Keratinocyte (primary cell): ENCODE measurements at regions not wholly inside any gene's neighbourhood (a gene's known extent, or its start where the extent isn't known, plus 50 kb on each side); places are given as distances from the start of the nearest gene placed in this dataset.

Source experiments
- DNase-seq: peaks from one replicate; pipeline ENCODE4 v3.0.0-alpha.2; 2011; ENCODE audit warnings: low read depth, missing footprints, low spot score
- FAIRE-seq: peaks from 2 replicates; lab custom pipeline; 2011; peaks lifted over from hg19 to GRCh38; lab: Jason Lieb, UNC
- H2AFZ ChIP-seq: 2 replicates; pipeline ENCODE4 v1.6.0; 2012; ENCODE audit warnings: low read length, control low read depth, inconsistent platforms; ENCODE audit not compliant: control insufficient read depth
- H3K27ac ChIP-seq: 2 replicates; pipeline ENCODE4 v1.5.1; 2011; ENCODE audit warnings: low read length; ENCODE audit not compliant: control insufficient read depth, insufficient read depth
- H3K27me3 ChIP-seq: 3 replicates; pipeline ENCODE4 v1.6.0; 2011; ENCODE audit warnings: low read length; ENCODE audit not compliant: control insufficient read depth, insufficient read depth; ENCODE audit errors: extremely low read depth
- H3K36me3 ChIP-seq, 2 experiments: 2 replicates in 1 of 2; 3 replicates in 1 of 2; pipeline ENCODE4 v1.5.1; 2011; ENCODE audit warnings: low read length in 2 of 2, mild to moderate bottlenecking in 1 of 2; ENCODE audit not compliant: control insufficient read depth in 2 of 2, insufficient read depth in 2 of 2; ENCODE audit errors: extremely low read depth in 1 of 2
- H3K4me1 ChIP-seq: 3 replicates; pipeline ENCODE4 v1.5.1; 2011; ENCODE audit warnings: low read length; ENCODE audit not compliant: control insufficient read depth, insufficient read depth; ENCODE audit errors: extremely low read depth
- H3K4me2 ChIP-seq: 3 replicates; pipeline ENCODE4 v1.6.0; 2011; ENCODE audit warnings: low read depth, low read length; ENCODE audit not compliant: control insufficient read depth, insufficient read depth; ENCODE audit errors: extremely low read depth
- H3K4me3 ChIP-seq, 3 experiments: fragments of 200-600 bp in 1 of 3; sonication (generic) in 1 of 3; 2 replicates in 2 of 3; 3 replicates in 1 of 3; pipeline ENCODE4 v1.5.1; 2011 to 2016; ENCODE audit warnings: low read length in 3 of 3, mild to moderate bottlenecking in 3 of 3, control low read depth in 2 of 3, inconsistent platforms in 1 of 3, low read depth in 1 of 3, mixed read lengths in 1 of 3, mixed run types in 1 of 3, moderate library complexity in 1 of 3; ENCODE audit not compliant: control insufficient read depth in 2 of 3, insufficient read depth in 2 of 3; ENCODE audit errors: extremely low read depth in 1 of 3
- H3K79me2 ChIP-seq: 2 replicates; pipeline ENCODE4 v1.6.0; 2012; ENCODE audit warnings: low read length; ENCODE audit not compliant: control insufficient read depth, insufficient read depth
- H3K9ac ChIP-seq: 3 replicates; pipeline ENCODE4 v1.6.0; 2011; ENCODE audit warnings: low read length; ENCODE audit not compliant: control insufficient read depth, insufficient read depth; ENCODE audit errors: extremely low read depth
- H3K9me1 ChIP-seq: 3 replicates; pipeline ENCODE4 v1.6.0; 2011; ENCODE audit warnings: low read length; ENCODE audit not compliant: control insufficient read depth, insufficient read depth; ENCODE audit errors: extremely low read depth
- H3K9me3 ChIP-seq: 2 replicates; pipeline ENCODE4 v1.5.1; 2012; ENCODE audit warnings: low read depth, low read length; ENCODE audit not compliant: control insufficient read depth
- H4K20me1 ChIP-seq: 3 replicates; pipeline ENCODE4 v1.6.0; 2011; ENCODE audit warnings: low read length; ENCODE audit not compliant: control insufficient read depth, insufficient read depth; ENCODE audit errors: extremely low read depth
- EZH2 ChIP-seq: IDR thresholded peaks from one replicate; pipeline ENCODE4 v1.6.1; 2012; ENCODE audit warnings: inconsistent platforms, mild to moderate bottlenecking, low read length, moderate library complexity
- dilution Hi-C: fragments of 300-500 bp; cut with MboI; formaldehyde crosslinking; loops from one replicate; pipeline ENCODE4 v1.7.0; 2020; ENCODE audit warnings: low sequenced_read_pairs; ENCODE audit not compliant: extremely low pct_ligation_motif_present
- TF ChIP-seq, protein P1 (sequence below), 3 experiments: IDR thresholded peaks in 1 of 3; conservative IDR thresholded peaks in 1 of 3; optimal IDR thresholded peaks in 1 of 3; 2 replicates in 2 of 3; 3 replicates in 1 of 3; pipeline versions ENCODE3 to v1.5.1; 2011; ENCODE audit warnings: low read length in 3 of 3, mild to moderate bottlenecking in 3 of 3, moderate library complexity in 2 of 3, control low read depth in 1 of 3, inconsistent platforms in 1 of 3; ENCODE audit not compliant: insufficient read depth in 2 of 3; ENCODE audit errors: extremely low read depth in 1 of 3

DNA sequence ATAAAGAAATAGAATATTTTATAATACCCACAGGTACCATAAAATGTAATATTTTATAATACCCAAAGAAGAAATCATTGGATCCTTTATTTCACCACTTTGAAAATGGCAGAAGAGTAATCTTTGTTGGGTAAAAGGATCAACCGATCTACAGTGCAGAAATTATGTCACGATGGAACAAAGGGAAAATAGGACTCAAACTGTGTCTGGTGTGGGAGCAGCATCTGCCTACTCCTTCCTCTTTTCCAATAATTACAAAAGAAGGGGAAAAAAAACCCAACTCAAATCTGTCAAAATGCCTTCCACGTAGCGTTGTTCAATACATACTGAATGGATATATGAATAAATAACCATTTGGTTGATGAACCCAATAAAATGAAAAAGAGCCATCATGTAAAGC lies 492.6 kb upstream of the TBL1XR1 start:
- dilution Hi-C loops: no loop called here
- H3K9me1 ChIP-seq: no peaks in the 10 kb centered on the region
- H3K9me3 ChIP-seq: no peaks in the 10 kb centered on the region
- no peak for TF ChIP-seq EZH2
- TF ChIP-seq, protein P1, sequence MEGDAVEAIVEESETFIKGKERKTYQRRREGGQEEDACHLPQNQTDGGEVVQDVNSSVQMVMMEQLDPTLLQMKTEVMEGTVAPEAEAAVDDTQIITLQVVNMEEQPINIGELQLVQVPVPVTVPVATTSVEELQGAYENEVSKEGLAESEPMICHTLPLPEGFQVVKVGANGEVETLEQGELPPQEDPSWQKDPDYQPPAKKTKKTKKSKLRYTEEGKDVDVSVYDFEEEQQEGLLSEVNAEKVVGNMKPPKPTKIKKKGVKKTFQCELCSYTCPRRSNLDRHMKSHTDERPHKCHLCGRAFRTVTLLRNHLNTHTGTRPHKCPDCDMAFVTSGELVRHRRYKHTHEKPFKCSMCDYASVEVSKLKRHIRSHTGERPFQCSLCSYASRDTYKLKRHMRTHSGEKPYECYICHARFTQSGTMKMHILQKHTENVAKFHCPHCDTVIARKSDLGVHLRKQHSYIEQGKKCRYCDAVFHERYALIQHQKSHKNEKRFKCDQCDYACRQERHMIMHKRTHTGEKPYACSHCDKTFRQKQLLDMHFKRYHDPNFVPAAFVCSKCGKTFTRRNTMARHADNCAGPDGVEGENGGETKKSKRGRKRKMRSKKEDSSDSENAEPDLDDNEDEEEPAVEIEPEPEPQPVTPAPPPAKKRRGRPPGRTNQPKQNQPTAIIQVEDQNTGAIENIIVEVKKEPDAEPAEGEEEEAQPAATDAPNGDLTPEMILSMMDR (optimal IDR thresholded peaks at IDR 0.05 in 1 of 3, IDR thresholded peaks at IDR 0.05 in 1 of 3, conservative IDR thresholded peaks at IDR 0.05 in 1 of 3; ENCODE audit: extremely low read depth in 1 of 3, insufficient read depth in 2 of 3, low read length in 3 of 3): no peak
- H3K4me1 ChIP-seq: no peaks in the 10 kb centered on the region
- DNase-seq (no peak), FAIRE-seq (no peak)
- H3K9ac ChIP-seq: no peak overlapping the region
- no peak overlapping the region for H3K4me2 ChIP-seq
- H3K27ac ChIP-seq: no peak overlapping the region
- no peak overlapping the region for H2AFZ ChIP-seq
- H4K20me1 ChIP-seq: no peaks in the 10 kb centered on the region
- H3K36me3 ChIP-seq: no peaks in the 10 kb centered on the region
- no peaks in the 10 kb centered on the region for H3K27me3 ChIP-seq
- H3K4me3 ChIP-seq: no peak overlapping the region
- no peaks in the 10 kb centered on the region for H3K79me2 ChIP-seq

DNA sequence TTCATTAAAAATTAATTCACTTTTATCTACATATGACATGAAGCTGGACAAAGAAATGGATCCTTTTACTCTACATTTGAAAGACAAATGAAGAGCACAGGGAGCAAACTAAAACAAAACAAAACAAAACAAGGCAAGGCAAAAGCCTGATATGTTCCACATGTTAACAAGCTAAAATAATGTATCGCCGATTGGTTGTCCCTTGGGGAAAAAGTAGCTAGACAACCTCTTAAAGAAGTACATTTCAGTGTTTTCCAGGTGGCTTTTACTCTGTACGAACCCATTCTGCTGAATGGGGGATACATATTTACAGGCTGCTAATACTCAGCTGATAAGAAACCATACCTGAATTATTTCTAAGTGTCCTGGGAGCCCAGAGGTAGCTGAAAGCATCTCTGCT lies 493.0 kb upstream of the TBL1XR1 start:
- Histone ChIP-seq H3K79me2 (no peaks in the 10 kb centered on the region), H2AFZ (no peak overlapping the region), H4K20me1 (no peaks in the 10 kb centered on the region), H3K4me1 (no peaks in the 10 kb centered on the region), H3K27me3 (no peaks in the 10 kb centered on the region), H3K27ac (no peak overlapping the region), H3K9me1 (no peaks in the 10 kb centered on the region), H3K9ac (no peak overlapping the region), H3K4me3 (no peak overlapping the region), H3K4me2 (no peak overlapping the region), H3K9me3 (no peaks in the 10 kb centered on the region), H3K36me3 (no peaks in the 10 kb centered on the region)
- no peak for DNase-seq
- FAIRE-seq: no peak
- TF ChIP-seq, protein P1 (optimal IDR thresholded peaks at IDR 0.05 in 1 of 3, IDR thresholded peaks at IDR 0.05 in 1 of 3, conservative IDR thresholded peaks at IDR 0.05 in 1 of 3; ENCODE audit: extremely low read depth in 1 of 3, insufficient read depth in 2 of 3, low read length in 3 of 3): no peak
- no peak for TF ChIP-seq EZH2
- dilution Hi-C loops: no loop called here
